ENCODE measurements at regions not wholly inside any gene's neighbourhood (a gene's known extent, or its start where the extent isn't known, plus 50 kb on each side); places are given as distances from the start of the nearest gene placed in this dataset.

- TF ChIP-seq CTCF (IDR thresholded peaks at IDR 0.05) (no peak), POLR2AphosphoS5 (IDR thresholded peaks at IDR 0.05; ENCODE audit: low read depth, low read length) (no peak)
- TF ChIP-seq, protein P1, sequence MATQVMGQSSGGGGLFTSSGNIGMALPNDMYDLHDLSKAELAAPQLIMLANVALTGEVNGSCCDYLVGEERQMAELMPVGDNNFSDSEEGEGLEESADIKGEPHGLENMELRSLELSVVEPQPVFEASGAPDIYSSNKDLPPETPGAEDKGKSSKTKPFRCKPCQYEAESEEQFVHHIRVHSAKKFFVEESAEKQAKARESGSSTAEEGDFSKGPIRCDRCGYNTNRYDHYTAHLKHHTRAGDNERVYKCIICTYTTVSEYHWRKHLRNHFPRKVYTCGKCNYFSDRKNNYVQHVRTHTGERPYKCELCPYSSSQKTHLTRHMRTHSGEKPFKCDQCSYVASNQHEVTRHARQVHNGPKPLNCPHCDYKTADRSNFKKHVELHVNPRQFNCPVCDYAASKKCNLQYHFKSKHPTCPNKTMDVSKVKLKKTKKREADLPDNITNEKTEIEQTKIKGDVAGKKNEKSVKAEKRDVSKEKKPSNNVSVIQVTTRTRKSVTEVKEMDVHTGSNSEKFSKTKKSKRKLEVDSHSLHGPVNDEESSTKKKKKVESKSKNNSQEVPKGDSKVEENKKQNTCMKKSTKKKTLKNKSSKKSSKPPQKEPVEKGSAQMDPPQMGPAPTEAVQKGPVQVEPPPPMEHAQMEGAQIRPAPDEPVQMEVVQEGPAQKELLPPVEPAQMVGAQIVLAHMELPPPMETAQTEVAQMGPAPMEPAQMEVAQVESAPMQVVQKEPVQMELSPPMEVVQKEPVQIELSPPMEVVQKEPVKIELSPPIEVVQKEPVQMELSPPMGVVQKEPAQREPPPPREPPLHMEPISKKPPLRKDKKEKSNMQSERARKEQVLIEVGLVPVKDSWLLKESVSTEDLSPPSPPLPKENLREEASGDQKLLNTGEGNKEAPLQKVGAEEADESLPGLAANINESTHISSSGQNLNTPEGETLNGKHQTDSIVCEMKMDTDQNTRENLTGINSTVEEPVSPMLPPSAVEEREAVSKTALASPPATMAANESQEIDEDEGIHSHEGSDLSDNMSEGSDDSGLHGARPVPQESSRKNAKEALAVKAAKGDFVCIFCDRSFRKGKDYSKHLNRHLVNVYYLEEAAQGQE (IDR thresholded peaks at IDR 0.05; ENCODE audit: insufficient read depth in 1 of 2, low read depth in 2 of 2, low read length in 1 of 2) = no peak
Observed at GRCh38 chr20:29410806-29411457, 1846.5 kb upstream of the DEFB115 start.
